ENCODE measurements at regions not wholly inside any gene's neighbourhood (a gene's known extent, or its start where the extent isn't known, plus 50 kb on each side); places are given as distances from the start of the nearest gene placed in this dataset.

DNA sequence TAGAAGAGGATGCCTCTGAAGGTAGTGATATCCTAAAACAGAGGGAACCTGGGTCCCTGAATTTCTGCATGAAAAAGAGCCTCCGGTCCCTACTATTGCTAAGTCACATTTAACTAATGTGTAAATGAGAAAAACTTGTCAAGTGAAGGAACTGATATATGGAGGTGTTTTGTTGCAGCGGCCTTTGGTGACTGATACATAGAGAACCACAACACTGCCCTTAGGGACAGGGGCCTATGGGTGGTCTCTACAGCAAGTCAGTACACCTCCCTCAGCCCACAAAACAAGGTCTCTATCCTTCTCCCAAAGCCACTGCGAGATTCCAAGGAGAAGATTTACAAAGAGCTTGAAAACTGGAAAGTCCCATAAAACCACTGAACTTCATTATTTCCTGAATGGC lies 275.3 kb downstream of the SOX9 start:
- no peak for DNase-seq
- no peaks in the 10 kb centered on the region for H3K9me3 ChIP-seq
- intact Hi-C loops (cut with DNase I) = no loop called here
- WGBS, 3 donors = 90 to 97% (median 91%) methylated on average over 3 of the region's 3 CpGs
- H3K36me3 ChIP-seq = no peaks in the 10 kb centered on the region
- H3K27me3 ChIP-seq = no peaks in the 10 kb centered on the region
- TF ChIP-seq, protein P1, sequence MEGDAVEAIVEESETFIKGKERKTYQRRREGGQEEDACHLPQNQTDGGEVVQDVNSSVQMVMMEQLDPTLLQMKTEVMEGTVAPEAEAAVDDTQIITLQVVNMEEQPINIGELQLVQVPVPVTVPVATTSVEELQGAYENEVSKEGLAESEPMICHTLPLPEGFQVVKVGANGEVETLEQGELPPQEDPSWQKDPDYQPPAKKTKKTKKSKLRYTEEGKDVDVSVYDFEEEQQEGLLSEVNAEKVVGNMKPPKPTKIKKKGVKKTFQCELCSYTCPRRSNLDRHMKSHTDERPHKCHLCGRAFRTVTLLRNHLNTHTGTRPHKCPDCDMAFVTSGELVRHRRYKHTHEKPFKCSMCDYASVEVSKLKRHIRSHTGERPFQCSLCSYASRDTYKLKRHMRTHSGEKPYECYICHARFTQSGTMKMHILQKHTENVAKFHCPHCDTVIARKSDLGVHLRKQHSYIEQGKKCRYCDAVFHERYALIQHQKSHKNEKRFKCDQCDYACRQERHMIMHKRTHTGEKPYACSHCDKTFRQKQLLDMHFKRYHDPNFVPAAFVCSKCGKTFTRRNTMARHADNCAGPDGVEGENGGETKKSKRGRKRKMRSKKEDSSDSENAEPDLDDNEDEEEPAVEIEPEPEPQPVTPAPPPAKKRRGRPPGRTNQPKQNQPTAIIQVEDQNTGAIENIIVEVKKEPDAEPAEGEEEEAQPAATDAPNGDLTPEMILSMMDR (IDR thresholded peaks at IDR 0.05) = no peak
- TF ChIP-seq POLR2A (IDR thresholded peaks at IDR 0.05) (no peak), EP300 (IDR thresholded peaks at IDR 0.05) (no peak)
- H3K27ac ChIP-seq = no peak overlapping the region
- H3K4me1 ChIP-seq (ENCODE audit: insufficient read depth) = no peaks in the 10 kb centered on the region
- H3K4me3 ChIP-seq = no peak overlapping the region

DNA sequence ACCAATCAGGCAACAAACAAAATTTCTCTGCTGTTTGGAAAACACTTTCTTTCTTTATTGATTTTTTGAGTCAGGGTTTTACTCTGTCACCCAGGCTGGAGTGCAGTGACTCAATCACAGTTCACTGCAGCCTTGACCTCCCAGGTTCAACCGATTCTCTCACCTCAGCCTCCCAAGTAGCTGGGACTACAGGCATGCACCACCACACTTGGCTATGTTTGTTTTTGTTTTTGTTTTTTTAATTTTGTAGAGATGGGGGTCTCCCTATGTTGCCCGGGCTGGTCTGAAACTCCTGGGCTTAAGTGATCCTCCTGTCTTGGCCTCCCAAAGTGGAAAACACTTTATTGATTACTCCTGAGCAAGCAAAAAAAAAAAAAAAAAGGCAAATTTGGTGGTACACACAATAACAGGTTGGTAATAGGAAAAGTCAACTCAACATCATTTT lies 276.4 kb downstream of the SOX9 start:
- H3K36me3 ChIP-seq = no peaks in the 10 kb centered on the region
- intact Hi-C loops (cut with DNase I) = no loop called here
- WGBS, 3 donors = 70 to 77% (median 77%) methylated on average over 2 of the region's 2 CpGs
- no peaks in the 10 kb centered on the region for H3K9me3 ChIP-seq
- H3K27ac ChIP-seq = no peak overlapping the region
- TF ChIP-seq POLR2A (IDR thresholded peaks at IDR 0.05) (no peak), EP300 (IDR thresholded peaks at IDR 0.05) (no peak)
- TF ChIP-seq, protein P1 (IDR thresholded peaks at IDR 0.05) = no peak
- DNase-seq = no peak
- no peaks in the 10 kb centered on the region for H3K4me1 ChIP-seq (ENCODE audit: insufficient read depth)
- no peaks in the 10 kb centered on the region for H3K27me3 ChIP-seq
- H3K4me3 ChIP-seq = no peak overlapping the region

DNA sequence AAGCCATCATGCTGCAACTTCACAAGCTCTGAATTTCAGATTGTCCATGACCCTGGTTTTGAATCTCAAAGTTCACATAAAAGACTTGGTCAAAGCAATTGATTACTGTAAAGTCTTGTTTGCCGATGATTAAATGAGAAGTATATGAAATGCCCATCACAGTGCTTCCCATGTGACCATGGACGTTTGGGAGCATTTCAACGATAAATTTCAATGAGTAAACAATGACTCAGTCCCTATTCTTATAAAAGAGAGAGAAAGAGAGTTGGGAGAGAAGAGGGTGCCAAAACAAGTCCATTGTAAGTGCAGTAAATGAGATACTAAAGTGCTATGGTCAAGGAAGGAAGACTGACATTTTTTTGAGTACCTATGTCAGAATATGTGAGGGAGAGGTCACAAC lies 276.9 kb downstream of the SOX9 start:
- TF ChIP-seq EP300 (IDR thresholded peaks at IDR 0.05) (no peak), POLR2A (IDR thresholded peaks at IDR 0.05) (no peak)
- TF ChIP-seq, protein P1 (IDR thresholded peaks at IDR 0.05) = no peak
- Histone ChIP-seq H3K9me3 (no peaks in the 10 kb centered on the region), H3K4me1 (ENCODE audit: insufficient read depth) (no peaks in the 10 kb centered on the region), H3K4me3 (no peak overlapping the region), H3K27ac (no peak overlapping the region), H3K27me3 (no peaks in the 10 kb centered on the region), H3K36me3 (no peaks in the 10 kb centered on the region)
- intact Hi-C loops (cut with DNase I) = no loop called here
- WGBS, 3 donors = 61 to 65% (median 64%) methylated on average over 3 of the region's 3 CpGs
- no peak for DNase-seq

DNA sequence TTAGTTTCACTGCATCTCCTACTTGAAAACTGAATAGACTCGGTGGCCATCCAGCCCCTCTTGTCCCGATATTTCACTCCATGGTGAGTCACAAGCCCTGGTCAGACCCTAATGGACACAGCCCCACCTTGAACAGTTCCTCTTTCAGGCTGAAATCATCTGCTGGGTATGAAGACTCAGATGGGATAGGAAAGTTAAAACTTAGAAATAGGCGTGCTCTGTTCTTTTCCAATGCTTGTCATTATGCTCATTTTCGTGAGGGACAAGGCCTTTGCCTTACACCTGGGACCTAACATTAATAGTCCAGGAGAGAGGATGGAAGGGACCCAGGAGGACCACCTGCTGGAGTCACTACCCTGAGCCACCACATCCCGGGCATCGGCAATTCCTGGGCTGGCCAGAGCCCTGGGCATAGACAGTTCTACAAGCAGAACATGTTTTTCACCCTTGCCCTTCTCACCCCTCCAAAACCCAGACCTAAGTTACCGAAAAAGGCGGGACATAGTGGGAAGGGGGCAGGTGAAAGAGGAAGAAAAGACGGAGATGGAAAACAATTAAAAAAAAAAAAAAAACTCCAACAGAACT lies 278.3 kb downstream of the SOX9 start:
- no peak for TF ChIP-seq POLR2A (IDR thresholded peaks at IDR 0.05)
- H3K9me3 ChIP-seq = no peaks in the 10 kb centered on the region
- H3K4me1 ChIP-seq (ENCODE audit: insufficient read depth) = no peaks in the 10 kb centered on the region
- H3K27me3 ChIP-seq = no peaks in the 10 kb centered on the region
- intact Hi-C loops (cut with DNase I) = no loop called here
- no peaks in the 10 kb centered on the region for H3K36me3 ChIP-seq
- H3K4me3 ChIP-seq = no peak overlapping the region
- DNase-seq = no peak
- H3K27ac ChIP-seq = no peak overlapping the region
- WGBS, 3 donors = 89 to 91% (median 89%) methylated on average over 9 of the region's 9 CpGs

DNA sequence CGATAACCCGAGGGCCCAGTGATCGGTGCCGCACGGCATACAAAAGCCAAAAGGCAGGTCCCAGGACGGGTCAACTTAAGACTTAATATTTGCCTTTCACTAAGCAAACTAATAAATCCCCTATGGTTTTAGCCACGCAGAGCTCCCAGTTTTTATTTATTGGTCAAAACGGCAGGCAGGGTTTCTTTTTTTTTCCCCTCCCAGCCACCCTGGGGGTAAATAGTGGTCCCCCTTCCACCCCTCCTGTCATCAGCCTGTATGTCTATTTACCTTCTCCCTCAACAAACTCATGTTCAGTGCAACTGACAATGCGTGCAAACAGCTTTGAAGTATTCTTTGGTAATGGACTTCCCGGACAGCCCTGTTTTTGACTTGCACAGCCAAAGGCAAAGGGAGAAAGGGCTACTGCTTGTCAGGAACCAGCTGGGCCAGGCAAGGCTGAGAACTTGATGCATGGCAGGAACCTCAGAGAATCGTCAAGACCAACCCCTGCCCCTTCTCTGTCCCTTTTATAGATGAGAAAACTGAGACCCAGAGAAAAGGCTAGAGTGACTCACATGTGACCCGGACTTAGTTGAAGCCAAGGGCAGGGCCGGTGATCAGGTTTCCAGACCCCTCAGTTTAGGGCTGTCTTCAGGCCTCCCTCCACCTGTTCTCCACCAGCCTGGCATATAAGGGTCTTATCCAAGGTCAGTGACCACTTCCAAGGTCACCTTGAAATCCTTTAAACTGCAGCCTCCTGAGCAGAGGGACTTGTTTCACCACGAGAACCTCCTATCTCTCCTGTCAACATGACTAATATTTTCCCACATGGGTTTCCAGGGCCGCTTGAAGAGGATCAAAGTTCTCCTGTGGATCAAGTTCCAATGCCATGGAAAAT lies 279.0 kb downstream of the SOX9 start:
- Histone ChIP-seq H3K9me3 (no peaks in the 10 kb centered on the region), H3K27me3 (no peaks in the 10 kb centered on the region), H3K4me3 (no peak overlapping the region), H3K27ac (no peak overlapping the region), H3K4me1 (ENCODE audit: insufficient read depth) (no peaks in the 10 kb centered on the region), H3K36me3 (no peaks in the 10 kb centered on the region)
- no peak for DNase-seq
- TF ChIP-seq, protein P1 (IDR thresholded peaks at IDR 0.05) = no peak
- TF ChIP-seq POLR2A (IDR thresholded peaks at IDR 0.05) (no peak), EP300 (IDR thresholded peaks at IDR 0.05) (no peak)
- WGBS, 3 donors = 76 to 80% (median 78%) methylated on average over 15 of the region's 15 CpGs
- intact Hi-C loops (cut with DNase I) = no loop called here

Data from ovary (tissue), 7 donors.